ENCODE measurements at regions not wholly inside any gene's neighbourhood (a gene's known extent, or its start where the extent isn't known, plus 50 kb on each side); places are given as distances from the start of the nearest gene placed in this dataset.

- ChIA-PET CTCF (interaction anchor here (1.6 kb wide), 1 partner anchor 22 kb away, joined by 4 read pairs; no protein-coding TSS in a partner anchor), POLR2A (no interaction called here)
- 28% methylated on average over 3 of the region's 4 CpGs for WGBS (ENCODE audit: low lambda C conversion rate)
- no peaks in the 10 kb centered on the region for H3F3A ChIP-seq (replicated peaks; ENCODE audit: insufficient read depth)
- TF ChIP-seq ZBTB33 (IDR thresholded peaks at IDR 0.05; ENCODE audit: borderline replicate concordance, low read depth) (no peak), USF2 (IDR thresholded peaks at IDR 0.05; ENCODE audit: borderline replicate concordance, low read depth, low read length) (no peak), TEAD4 (IDR thresholded peaks at IDR 0.05; ENCODE audit: borderline replicate concordance, insufficient read depth) (no peak), PBX3 (IDR thresholded peaks at IDR 0.05) (no peak), REST (IDR thresholded peaks at IDR 0.05; ENCODE audit: low read depth, low read length) (no peak), MXI1 (IDR thresholded peaks at IDR 0.05; ENCODE audit: low read depth, low read length) (no peak), NFIC (IDR thresholded peaks at IDR 0.05; ENCODE audit: borderline replicate concordance) (no peak), JUND (IDR thresholded peaks at IDR 0.05) (no peak), NRF1 (IDR thresholded peaks at IDR 0.05; ENCODE audit: low read depth, low read length) (no peak), TCF12 (IDR thresholded peaks at IDR 0.05) (no peak), SIN3A (IDR thresholded peaks at IDR 0.05; ENCODE audit: borderline replicate concordance, low read depth, low read length) (no peak), YY1 (IDR thresholded peaks at IDR 0.05; ENCODE audit: low read depth) (no peak), CTCF (IDR thresholded peaks at IDR 0.05) (no peak), TAF1 (IDR thresholded peaks at IDR 0.05; ENCODE audit: borderline replicate concordance, low read depth, low read length) (no peak), SMC3 (IDR thresholded peaks at IDR 0.05; ENCODE audit: low read depth, low read length) (no peak), ELF1 (IDR thresholded peaks at IDR 0.05) (no peak), FOXM1 (IDR thresholded peaks at IDR 0.05; ENCODE audit: low read depth) (no peak), MAX (IDR thresholded peaks at IDR 0.05; ENCODE audit: low read depth) (no peak)
- no peak for DNase-seq
- no peaks in the 10 kb centered on the region for H3K9me3 ChIP-seq
- no peaks in the 10 kb centered on the region for H3K36me3 ChIP-seq (replicated peaks in 1 of 2; ENCODE audit: control insufficient read depth in 1 of 2, insufficient read depth in 2 of 2, low read length in 1 of 2)
- no peak overlapping the region for H3K4me2 ChIP-seq
- no peak overlapping the region for H3K27ac ChIP-seq (ENCODE audit: low read depth in 2 of 2, low read length in 1 of 2)
- no peaks in the 10 kb centered on the region for H3K4me1 ChIP-seq (ENCODE audit: control insufficient read depth in 1 of 2, insufficient read depth in 2 of 2, low read depth in 1 of 2, low read length in 1 of 2)
- no peaks in the 10 kb centered on the region for H3K79me2 ChIP-seq (ENCODE audit: insufficient read depth)
- H2AFZ ChIP-seq (ENCODE audit: low read depth), result no peak overlapping the region
- H3K27me3 ChIP-seq (ENCODE audit: insufficient read depth), result no peaks in the 10 kb centered on the region
- no peak overlapping the region for H3K9ac ChIP-seq
- H3K9me2 ChIP-seq, result no peaks in the 10 kb centered on the region
- no peaks in the 10 kb centered on the region for H4K20me1 ChIP-seq (ENCODE audit: insufficient read depth)
- H3K4me3 ChIP-seq (ENCODE audit: low read depth in 2 of 2, low read length in 1 of 2), result no peak overlapping the region
These were observed 87.8 kb upstream of the HS3ST5 start for GRCh38 chr6:114430534-114431124.

All from SK-N-SH (cell line).